ENCODE measurements at regions not wholly inside any gene's neighbourhood (a gene's known extent, or its start where the extent isn't known, plus 50 kb on each side); places are given as distances from the start of the nearest gene placed in this dataset.

DNA sequence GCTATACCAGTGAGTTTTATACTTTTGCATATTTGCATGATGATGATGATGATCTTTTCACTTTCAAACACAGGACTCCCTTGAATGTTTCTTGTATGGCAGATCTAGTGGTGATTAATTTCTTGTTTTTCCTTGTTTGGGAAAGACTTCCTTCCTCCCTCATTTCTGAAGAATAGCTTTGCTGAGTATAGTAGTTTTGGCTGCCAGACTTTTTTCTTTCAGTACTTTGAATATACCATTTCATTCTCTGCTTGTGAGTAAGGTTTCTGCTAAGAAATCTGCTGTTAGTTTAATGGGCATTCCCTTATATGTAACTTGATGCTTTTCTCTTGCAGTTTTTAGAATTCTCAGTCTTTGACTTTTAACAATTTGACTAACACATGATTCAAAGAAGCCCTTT is 547.4 kb upstream of the CXADR start:
- DNase-seq (no peak), ATAC-seq (no peak)
- no peaks in the 10 kb centered on the region for H3K27me3 Mint-ChIP-seq
- H3K9me3 Mint-ChIP-seq: peaks cover 21% of the 10 kb centered on the region
- TF ChIP-seq, protein P1, sequence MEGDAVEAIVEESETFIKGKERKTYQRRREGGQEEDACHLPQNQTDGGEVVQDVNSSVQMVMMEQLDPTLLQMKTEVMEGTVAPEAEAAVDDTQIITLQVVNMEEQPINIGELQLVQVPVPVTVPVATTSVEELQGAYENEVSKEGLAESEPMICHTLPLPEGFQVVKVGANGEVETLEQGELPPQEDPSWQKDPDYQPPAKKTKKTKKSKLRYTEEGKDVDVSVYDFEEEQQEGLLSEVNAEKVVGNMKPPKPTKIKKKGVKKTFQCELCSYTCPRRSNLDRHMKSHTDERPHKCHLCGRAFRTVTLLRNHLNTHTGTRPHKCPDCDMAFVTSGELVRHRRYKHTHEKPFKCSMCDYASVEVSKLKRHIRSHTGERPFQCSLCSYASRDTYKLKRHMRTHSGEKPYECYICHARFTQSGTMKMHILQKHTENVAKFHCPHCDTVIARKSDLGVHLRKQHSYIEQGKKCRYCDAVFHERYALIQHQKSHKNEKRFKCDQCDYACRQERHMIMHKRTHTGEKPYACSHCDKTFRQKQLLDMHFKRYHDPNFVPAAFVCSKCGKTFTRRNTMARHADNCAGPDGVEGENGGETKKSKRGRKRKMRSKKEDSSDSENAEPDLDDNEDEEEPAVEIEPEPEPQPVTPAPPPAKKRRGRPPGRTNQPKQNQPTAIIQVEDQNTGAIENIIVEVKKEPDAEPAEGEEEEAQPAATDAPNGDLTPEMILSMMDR (IDR thresholded peaks at IDR 0.05): no peak
- no peak overlapping the region for H3K4me3 Mint-ChIP-seq
- POLR2A ChIA-PET: no interaction called here
- H3K27ac Mint-ChIP-seq: no peak overlapping the region
- no peaks in the 10 kb centered on the region for H3K4me1 Mint-ChIP-seq (ENCODE audit: low read depth)
- CTCF ChIA-PET: no interaction called here
- intact Hi-C loops (cut with micrococcal nuclease): no loop called here
- no peaks in the 10 kb centered on the region for H3K36me3 Mint-ChIP-seq (ENCODE audit: low read depth)

DNA sequence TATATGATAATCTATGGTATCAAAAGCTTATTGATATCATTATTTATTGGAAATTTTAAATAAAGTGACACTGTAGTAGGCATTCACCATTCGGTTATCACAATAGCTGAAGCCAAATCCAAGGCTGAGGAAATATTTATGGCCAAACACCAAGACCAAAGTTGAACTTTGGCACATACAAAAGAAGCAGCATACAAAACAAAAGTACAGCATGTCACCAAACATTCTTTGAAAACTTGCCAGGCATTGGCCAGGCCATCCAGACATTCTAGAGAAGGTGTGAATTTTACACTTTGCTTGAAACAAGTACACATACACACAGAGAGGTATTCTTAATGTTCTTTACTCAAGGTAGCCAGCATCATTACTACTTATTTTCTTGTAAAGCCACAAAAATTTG is 544.4 kb upstream of the CXADR start:
- TF ChIP-seq, protein P1 (IDR thresholded peaks at IDR 0.05): no peak
- CTCF ChIA-PET: no interaction called here
- Mint-ChIP-seq H3K36me3 (ENCODE audit: low read depth) (no peaks in the 10 kb centered on the region), H3K27ac (no peak overlapping the region), H3K27me3 (no peaks in the 10 kb centered on the region), H3K4me1 (ENCODE audit: low read depth) (no peaks in the 10 kb centered on the region), H3K9me3 (peaks cover 9% of the 10 kb centered on the region), H3K4me3 (no peak overlapping the region)
- DNase-seq: no peak
- intact Hi-C loops (cut with micrococcal nuclease): no loop called here
- no peak for ATAC-seq
- POLR2A ChIA-PET: no interaction called here

DNA sequence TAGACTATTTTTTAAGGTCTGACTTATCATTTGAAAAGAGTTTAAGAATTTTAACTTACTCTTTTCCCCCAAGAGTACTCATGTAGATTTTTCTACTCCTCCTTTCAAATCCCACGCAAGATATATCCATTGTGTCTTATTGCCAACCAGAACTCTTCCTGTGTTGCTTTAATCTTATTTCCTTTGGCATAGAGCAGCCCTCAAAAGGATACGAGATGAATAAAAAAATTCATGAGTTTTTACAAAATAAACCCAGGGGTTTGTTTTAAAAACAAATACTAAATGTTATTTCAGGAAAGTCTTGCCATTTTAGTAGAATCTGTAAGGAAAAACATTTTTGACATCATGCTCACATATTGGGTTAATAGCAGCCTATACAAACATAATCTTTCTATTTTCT is 543.2 kb upstream of the CXADR start:
- DNase-seq (no peak), ATAC-seq (no peak)
- no peaks in the 10 kb centered on the region for H3K36me3 Mint-ChIP-seq (ENCODE audit: low read depth)
- TF ChIP-seq, protein P1 (IDR thresholded peaks at IDR 0.05): no peak
- H3K4me1 Mint-ChIP-seq (ENCODE audit: low read depth): no peaks in the 10 kb centered on the region
- H3K27ac Mint-ChIP-seq: no peak overlapping the region
- no peak overlapping the region for H3K4me3 Mint-ChIP-seq
- H3K9me3 Mint-ChIP-seq: peaks cover 9% of the 10 kb centered on the region
- intact Hi-C loops (cut with micrococcal nuclease): no loop called here
- no peaks in the 10 kb centered on the region for H3K27me3 Mint-ChIP-seq
- POLR2A ChIA-PET: no interaction called here
- CTCF ChIA-PET: no interaction called here

DNA sequence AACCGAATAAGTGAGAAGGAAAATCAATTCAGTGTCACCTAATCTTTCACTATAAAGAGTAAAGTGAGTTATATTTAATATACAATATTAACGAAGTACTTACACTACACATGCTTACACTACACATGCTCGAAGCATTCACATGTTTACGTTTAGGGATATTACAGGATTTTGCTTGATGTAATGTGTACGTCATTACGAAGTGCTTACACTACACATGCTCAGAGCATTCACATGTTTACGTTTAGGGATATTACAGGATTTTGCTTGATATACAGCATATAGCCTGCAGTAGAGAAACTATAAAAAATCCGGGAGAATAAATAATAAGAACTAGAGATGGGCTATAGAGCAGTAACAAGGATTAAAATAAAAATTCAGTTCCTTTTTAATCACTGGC is 538.8 kb upstream of the CXADR start:
- ATAC-seq (no peak), DNase-seq (no peak)
- POLR2A ChIA-PET: interaction anchor here (0.6 kb wide), 1 partner anchor 287 kb away, joined by 3 read pairs; no protein-coding TSS in a partner anchor
- Mint-ChIP-seq H3K4me3 (no peak overlapping the region), H3K4me1 (ENCODE audit: low read depth) (no peaks in the 10 kb centered on the region), H3K27me3 (no peaks in the 10 kb centered on the region), H3K9me3 (peaks cover 6% of the 10 kb centered on the region), H3K36me3 (ENCODE audit: low read depth) (no peaks in the 10 kb centered on the region), H3K27ac (no peak overlapping the region)
- TF ChIP-seq, protein P1 (IDR thresholded peaks at IDR 0.05): no peak
- CTCF ChIA-PET: no interaction called here
- intact Hi-C loops (cut with micrococcal nuclease): no loop called here

DNA sequence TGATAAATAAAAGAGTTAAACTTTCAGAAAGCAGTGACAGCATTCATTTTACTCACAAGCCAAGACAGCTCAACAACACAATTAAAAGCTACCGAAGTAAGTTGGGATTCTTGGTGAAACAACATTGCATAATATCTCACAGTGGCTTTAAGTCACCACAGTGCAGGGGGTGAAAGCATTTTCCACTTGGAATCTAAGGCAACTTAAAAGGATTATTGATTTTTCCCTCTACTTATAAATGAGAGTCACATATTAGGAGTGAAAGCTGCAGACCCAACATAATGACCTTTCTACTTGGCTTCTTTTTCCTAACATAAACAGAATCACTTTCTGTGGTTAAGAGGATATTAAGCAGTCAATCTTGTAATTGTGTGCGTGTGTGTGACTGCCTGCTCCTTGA is 536.6 kb upstream of the CXADR start:
- no peak overlapping the region for H3K27ac Mint-ChIP-seq
- H3K4me3 Mint-ChIP-seq: no peak overlapping the region

More for the DNA sequence above, 536.6 kb upstream of the CXADR start:
- TF ChIP-seq, protein P1 (IDR thresholded peaks at IDR 0.05): no peak
- Mint-ChIP-seq H3K9me3 (peaks cover 6% of the 10 kb centered on the region), H3K36me3 (ENCODE audit: low read depth) (no peaks in the 10 kb centered on the region), H3K27me3 (no peaks in the 10 kb centered on the region), H3K4me1 (ENCODE audit: low read depth) (no peaks in the 10 kb centered on the region)
- ATAC-seq (no peak), DNase-seq (no peak)
- intact Hi-C loops (cut with micrococcal nuclease): no loop called here
- ChIA-PET CTCF (interaction anchor here (0.7 kb wide), 1 partner anchor 300 kb away, joined by 3 read pairs; no protein-coding TSS in a partner anchor), POLR2A (no interaction called here)
